GOT3 (cell line): ENCODE measurements at regions not wholly inside any gene's neighbourhood (a gene's known extent, or its start where the extent isn't known, plus 50 kb on each side); places are given as distances from the start of the nearest gene placed in this dataset.

ENCODE experiments used
- DNase-seq: peaks from one replicate; lab custom pipeline; 2025; ENCODE audit warnings: mixed read lengths; lab: John Stamatoyannopoulos, UW

DNA sequence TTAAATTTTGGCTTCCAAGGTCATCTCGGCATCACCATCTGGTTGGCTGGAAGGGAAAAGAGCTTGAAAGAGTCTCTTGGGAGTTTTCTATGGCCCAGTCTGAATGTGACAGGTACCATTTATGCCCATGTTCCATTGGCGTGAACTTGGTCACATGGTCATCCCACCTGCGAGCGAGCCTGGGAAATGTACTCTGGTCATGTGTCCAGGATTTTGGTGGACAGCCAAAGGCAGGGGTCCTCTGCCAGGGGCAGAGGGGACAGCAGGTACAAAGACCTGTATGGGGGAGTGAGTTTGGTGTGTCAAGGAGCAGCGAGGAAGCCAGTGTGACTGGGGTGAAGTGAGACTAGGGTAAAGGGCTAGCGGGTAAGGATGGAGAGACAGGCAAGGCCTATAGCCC, 112.6 kb downstream of the CDC5L start:
- no peak for DNase-seq

GRCh38 chr6:44503471-44503870, 116.0 kb downstream of the CDC5L start:
- DNase-seq, result no peak

DNA sequence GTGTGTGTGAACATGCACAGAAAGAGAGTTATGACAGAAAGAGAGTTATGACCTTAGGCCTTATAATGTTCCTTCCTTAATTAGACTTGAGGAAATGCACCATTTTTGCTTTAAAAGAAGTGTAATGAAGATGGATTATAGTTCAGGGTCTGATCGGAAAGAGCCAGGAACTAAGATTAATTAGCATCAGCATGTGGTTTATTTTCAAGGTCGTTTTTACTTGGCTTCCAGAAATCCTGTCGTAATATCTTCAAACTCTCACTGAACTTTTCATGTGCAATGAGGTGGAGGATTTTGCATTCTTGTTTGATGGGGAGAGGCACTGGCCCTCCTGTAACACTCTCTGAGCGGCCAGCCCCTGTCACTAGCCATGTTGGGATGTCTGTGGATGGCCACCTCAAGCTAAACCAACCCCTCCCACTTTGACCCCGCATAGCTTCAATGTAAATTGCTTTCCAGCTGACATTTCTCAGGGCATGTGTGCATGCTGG, 116.8 kb downstream of the CDC5L start:
- no peak for DNase-seq

GRCh38 chr6:44505751-44506150, 118.2 kb downstream of the CDC5L start:
- no peak for DNase-seq

GRCh38 chr6:44507014-44507413, 119.5 kb downstream of the CDC5L start:
- no peak for DNase-seq

DNA sequence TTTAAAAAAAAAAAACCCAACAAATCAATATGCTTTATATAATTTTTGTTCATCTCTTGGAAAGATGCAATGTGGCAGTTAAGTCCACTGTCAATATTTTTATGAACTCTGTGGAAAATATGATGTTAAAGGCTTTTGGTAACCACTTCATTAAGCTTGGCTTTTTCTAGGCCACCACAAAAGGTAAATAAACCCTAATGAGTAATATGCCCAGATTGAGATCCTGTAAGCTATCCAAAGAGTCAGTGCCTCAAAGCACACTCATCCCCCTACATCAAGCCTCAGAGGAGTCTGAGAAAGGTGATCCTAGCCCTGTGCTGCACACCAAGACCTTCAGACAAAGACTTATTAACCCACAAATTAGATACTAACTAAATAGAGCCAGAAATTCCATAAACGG, 121.1 kb downstream of the CDC5L start:
- DNase-seq, result no peak

DNA sequence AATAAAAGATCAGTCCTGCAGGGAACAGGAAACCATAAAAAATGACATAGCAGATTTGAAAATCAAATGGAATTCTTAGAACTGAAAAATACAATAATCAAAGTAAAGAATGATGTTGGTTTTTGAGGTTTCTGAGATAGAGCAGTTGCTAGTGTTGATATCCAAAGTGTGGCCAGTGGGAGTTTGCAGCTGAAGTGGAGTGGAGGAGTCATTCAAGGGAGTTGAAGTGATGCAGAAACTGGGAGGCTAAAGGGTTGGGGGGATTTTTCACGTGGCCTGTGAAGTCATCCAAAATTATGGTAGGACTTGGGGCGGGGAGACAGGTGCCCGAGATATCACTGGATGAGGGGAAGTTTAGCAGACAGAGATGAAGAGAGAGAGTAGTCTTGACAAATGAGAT, 123.6 kb downstream of the CDC5L start:
- DNase-seq, result no peak

DNA sequence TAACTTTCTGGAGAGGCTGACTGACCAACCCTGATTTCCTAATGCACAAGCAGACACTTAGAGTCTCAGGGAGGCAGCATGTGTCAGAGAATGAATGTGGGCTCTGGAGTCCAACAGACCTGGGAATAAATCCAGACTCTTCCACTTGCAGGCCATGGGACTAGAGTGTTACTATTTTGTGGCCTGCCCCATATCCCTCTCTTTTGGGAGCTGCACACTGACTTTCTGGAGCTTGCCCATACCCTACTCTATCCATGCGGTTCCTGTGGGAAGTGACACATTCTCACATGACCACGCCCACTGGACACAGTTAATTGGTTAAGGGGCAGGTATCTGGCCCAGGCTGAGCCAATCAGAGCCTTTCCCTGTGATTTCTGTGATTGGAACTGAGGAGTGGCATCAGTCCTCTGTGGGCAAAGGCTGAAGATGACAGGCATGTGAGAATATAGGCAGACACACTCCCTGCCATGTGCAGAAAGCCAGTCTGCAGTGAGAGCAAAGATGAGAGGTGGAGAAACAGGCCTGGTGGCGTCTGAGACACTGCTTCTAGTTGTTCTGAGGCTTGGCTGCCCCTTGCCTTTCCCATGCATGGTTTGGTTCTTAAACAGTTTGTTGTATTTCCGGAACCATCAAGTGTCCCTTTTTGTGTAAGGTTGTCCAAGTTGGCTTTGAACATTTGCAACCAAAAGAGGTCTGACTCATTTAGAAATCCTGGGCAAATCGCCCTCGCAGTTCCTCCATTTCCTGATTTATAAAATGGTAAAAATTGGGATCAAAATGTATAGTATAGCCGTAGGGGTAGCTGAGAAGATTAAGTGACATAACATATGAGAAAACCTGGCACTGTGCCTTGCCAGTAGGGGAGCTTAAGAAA, 125.6 kb downstream of the CDC5L start:
- DNase-seq, result no peak

GRCh38 chr6:44514085-44514484, 126.6 kb downstream of the CDC5L start:
- DNase-seq, result no peak

DNA sequence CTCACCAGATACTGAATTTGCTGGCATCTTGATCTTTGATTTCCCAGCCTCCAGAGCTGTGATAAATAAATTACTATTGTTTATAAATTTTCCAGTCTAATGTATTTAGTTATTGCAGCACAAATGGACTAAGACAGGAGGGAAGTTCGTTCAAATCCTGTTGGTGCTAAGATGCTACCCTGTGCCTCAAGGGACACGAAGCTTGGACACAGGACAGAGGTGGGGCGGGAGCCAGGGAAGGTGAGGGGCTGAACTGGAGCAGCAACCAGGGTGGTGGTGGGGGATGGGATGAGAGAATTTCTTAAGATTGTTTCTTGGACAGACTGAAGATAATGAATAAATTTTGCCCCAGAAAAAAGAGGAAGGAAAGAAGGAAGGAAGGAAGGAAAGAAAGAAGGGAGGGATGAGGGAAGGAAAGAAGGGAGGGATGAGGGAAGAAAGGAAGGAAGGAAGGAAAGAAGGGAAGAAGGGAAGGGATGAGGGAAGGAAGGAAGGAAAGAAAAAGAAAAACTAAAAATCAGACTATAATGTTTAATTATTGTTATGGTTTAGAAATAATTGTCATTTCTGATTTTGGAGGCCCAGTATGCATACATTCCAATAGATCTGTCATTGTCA, 127.2 kb downstream of the CDC5L start:
- DNase-seq, result no peak

GRCh38 chr6:44522871-44523270, 135.4 kb downstream of the CDC5L start:
- DNase-seq, result no peak

DNA sequence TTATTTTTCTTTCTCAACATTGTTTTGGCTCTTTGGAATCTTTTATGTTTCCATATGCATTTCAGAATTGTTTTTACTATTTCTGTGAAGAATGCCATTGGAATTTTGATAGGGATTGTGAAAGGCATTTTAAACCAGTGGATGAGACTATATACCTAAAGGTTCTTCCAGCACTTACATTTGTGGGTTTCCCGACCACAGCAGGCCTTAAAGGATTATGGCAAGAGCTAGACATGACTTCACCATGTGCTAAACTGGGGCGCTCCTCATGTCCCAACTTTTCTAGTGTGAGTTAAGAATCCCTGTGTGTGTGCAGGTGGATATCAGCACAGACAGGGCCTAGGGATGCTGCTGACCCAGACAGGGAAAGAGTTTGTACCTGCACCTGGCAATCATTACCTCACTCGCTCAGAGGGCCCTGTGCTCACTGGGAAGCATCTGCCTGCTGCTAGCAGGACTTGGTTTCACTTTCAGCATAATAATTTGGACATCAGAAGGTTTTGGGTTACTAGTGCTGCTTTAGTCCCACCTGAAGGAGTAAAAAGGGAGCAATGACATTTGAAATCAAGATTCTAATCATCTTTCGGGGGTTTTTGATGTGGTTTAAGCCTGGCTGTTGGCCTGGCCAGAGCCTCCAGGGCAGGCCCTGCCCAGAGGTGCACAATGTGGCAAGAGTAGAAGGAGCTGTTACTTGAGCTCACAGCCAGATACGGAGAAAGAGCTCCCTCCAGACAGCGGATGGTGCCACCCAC, 137.1 kb downstream of the CDC5L start:
- DNase-seq, result no peak

GRCh38 chr6:44525761-44526351, 138.3 kb downstream of the CDC5L start:
- DNase-seq, result no peak

- DNase-seq, result no peak
These were observed 139.7 kb downstream of the CDC5L start for GRCh38 chr6:44527181-44527580.

DNA sequence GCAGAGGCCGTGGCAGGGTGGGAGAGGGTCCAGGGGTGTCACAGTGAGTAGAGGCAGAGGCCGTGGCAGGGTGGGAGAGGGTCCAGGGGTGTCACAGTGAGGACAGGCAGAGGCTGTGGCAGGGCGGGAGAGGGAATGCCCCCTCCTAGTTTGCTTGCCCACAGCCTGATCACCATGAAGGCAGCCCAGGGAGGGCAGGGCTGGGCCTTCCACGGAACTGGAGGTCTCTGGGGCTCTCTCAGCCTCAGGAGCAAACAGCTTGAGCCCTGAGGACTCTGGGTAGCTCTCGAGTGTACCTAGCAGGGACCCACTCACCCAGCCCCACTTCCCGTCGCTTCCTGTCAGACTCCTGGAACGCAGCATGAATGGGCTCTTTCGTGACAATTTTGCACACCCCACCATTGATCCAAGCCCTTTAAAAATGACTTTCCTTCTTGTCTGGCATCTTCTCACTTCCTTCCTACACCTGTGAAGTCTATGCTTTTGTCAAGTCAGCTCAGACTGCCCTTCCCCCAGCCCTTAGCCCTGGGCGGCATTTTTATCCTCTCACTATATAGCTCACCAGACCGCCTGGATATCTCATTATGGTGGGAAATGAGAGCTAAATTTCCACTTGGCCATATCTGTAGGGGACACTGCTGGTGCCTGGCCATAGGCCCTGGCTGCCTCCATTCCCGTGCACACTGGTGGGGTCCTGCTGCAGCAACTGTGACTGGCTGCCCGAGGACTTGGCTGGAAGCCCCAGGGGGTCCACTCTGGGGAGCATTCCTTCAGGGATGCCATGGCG, 140.3 kb downstream of the CDC5L start:
- DNase-seq, result no peak

- no peak for DNase-seq
These were observed 140.8 kb downstream of the CDC5L start for GRCh38 chr6:44528370-44528644.

DNA sequence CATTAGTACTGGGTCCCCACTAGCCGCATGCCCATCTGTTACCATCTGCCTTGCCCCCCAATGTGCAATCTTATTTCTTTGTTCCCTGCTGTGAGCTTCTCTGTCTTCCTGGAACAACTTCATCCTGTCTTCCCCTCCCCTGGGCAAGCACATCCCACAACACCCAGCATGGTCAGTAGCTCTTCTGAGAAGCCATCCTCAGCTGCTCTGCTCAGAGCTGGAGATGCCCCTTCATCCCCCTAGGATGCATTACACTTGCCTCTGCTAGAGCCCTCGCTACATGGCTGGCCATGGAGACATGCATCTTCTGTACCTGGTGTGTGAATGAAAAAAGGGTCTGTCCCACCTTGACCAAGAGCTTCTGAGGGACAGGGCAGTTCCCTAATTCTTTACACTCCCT, 141.2 kb downstream of the CDC5L start:
- no peak for DNase-seq

DNA sequence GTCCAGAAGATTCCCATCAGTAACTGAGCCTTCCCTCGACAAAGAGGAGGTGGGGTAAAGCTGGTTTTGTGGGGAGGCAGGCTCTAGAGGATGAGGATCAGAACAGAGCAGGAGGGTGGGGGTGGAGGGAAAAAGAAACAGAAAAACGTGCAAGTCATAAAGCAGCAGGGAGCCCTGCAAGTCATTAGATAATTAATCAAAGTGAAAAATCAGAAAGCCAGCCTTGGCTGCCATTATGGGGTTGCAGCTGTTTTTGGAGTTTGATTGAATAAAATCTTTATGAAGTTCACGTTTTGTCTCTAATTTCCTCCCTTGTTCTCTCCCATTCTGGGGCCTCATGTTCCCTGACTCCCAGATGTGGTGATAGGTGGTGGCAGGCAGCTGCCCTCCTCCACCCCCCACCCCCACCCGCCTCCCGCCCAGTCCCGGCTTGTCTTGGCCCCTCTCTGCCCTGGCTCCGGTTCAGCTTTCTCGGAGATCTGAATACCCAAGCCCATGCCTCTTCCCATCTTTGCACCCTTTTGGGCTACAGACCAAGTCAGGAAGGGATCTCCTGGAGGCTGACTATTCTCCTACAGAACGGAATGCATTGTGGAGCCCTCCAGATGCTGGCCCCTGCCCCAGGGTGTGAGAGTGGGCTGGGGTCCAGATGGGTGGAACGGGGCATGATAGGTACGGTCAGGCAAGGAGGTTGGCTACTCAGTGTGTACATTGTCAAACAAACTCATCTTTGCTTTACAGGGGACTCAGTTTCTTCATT, 141.8 kb downstream of the CDC5L start:
- DNase-seq, result no peak

- no peak for DNase-seq
These were observed 142.9 kb downstream of the CDC5L start for GRCh38 chr6:44530209-44530909.

- DNase-seq, result no peak
These were observed 143.4 kb downstream of the CDC5L start for GRCh38 chr6:44530910-44531234.
